WTC11 (cell line): ENCODE measurements at regions not wholly inside any gene's neighbourhood (a gene's known extent, or its start where the extent isn't known, plus 50 kb on each side); places are given as distances from the start of the nearest gene placed in this dataset.

Source experiments
- ATAC-seq: fragments of 200-7000 bp; cut with Tn5 transposase; 2 replicates; pipeline ENCODE4 v1.10.0; 2021; ENCODE audit warnings: mild to moderate bottlenecking, moderate library complexity
- CTCF ChIA-PET: fragments of 300-600 bp; sonication (Branson Sonifier 250); formaldehyde crosslinking; loops from one replicate; lab custom pipeline; 2021; ENCODE audit warnings: antibody characterized with exemption; lab: Charles Lee
- POLR2A ChIA-PET: fragments of 350-600 bp; sonication (Branson Sonifier 250); formaldehyde crosslinking; loops from one replicate; lab custom pipeline; 2021; ENCODE audit warnings: antibody characterized with exemption; lab: Charles Lee
- DNase-seq: peaks from one replicate; pipeline ENCODE4 v3.0.0; 2021; ENCODE audit warnings: low spot score
- H3K27ac Mint-ChIP-seq: 2 replicates; pipeline ENCODE4 v1.8.0; 2021; ENCODE audit warnings: mixed read lengths
- H3K27me3 Mint-ChIP-seq: 2 replicates; pipeline ENCODE4 v1.8.0; 2021; ENCODE audit warnings: low read depth, mild to moderate bottlenecking, moderate library complexity, mixed read lengths
- H3K36me3 Mint-ChIP-seq: 2 replicates; pipeline ENCODE4 v1.8.0; 2021; ENCODE audit warnings: mixed read lengths
- H3K4me1 Mint-ChIP-seq: 2 replicates; pipeline ENCODE4 v1.8.0; 2022; ENCODE audit warnings: mixed read lengths
- H3K4me3 Mint-ChIP-seq: 2 replicates; pipeline ENCODE4 v1.8.0; 2021; ENCODE audit warnings: mild to moderate bottlenecking, moderate library complexity, mixed read lengths
- H3K9me3 Mint-ChIP-seq: 2 replicates; pipeline ENCODE4 v1.8.0; 2021; ENCODE audit warnings: mixed read lengths
- JUN ChIP-seq: sonication (generic); formaldehyde crosslinking; IDR thresholded peaks from 2 replicates; pipeline ENCODE4 v1.8.0; 2023; ENCODE audit warnings: mild to moderate bottlenecking, missing genetic modification reagents
- MYBL2 ChIP-seq: sonication (generic); formaldehyde crosslinking; IDR thresholded peaks from 2 replicates; pipeline ENCODE4 v1.8.1; 2023; ENCODE audit warnings: mild to moderate bottlenecking, moderate library complexity, missing genetic modification reagents
- NFATC4 ChIP-seq: fragments of 250-450 bp; sonication (Bioruptor Pico); IDR thresholded peaks from 2 replicates; pipeline ENCODE4 v1.9.0; 2021; ENCODE audit warnings: mild to moderate bottlenecking
- NR1H2 ChIP-seq: sonication (generic); formaldehyde crosslinking; IDR thresholded peaks from 2 replicates; pipeline ENCODE4 v1.9.0; 2021; ENCODE audit warnings: mild to moderate bottlenecking, moderate library complexity, missing genetic modification reagents
- NR3C1 ChIP-seq: sonication (generic); formaldehyde crosslinking; conservative IDR thresholded peaks from 2 replicates; pipeline ENCODE4 v1.8.1; 2023; ENCODE audit warnings: low read depth, mild to moderate bottlenecking, missing genetic modification reagents
- PRRX2 ChIP-seq: fragments of 250-450 bp; sonication (Bioruptor Pico); IDR thresholded peaks from 2 replicates; pipeline ENCODE4 v1.8.0; 2021; ENCODE audit warnings: mild to moderate bottlenecking
- RELA ChIP-seq: sonication (generic); formaldehyde crosslinking; IDR thresholded peaks from 2 replicates; pipeline ENCODE4 v1.8.1; 2022; ENCODE audit warnings: missing genetic modification reagents, mild to moderate bottlenecking, borderline replicate concordance
- SOX15 ChIP-seq: fragments of 250-450 bp; sonication (Bioruptor Pico); IDR thresholded peaks from 2 replicates; pipeline ENCODE4 v1.9.0; 2021; ENCODE audit warnings: mild to moderate bottlenecking
- TP53 ChIP-seq: sonication (generic); formaldehyde crosslinking; IDR thresholded peaks from 2 replicates; pipeline ENCODE4 v1.8.1; 2023; ENCODE audit warnings: mild to moderate bottlenecking, missing genetic modification reagents
- USF1 ChIP-seq: sonication (generic); formaldehyde crosslinking; IDR thresholded peaks from 2 replicates; pipeline ENCODE4 v1.8.0; 2022; ENCODE audit warnings: mild to moderate bottlenecking, missing genetic modification reagents
- ZBTB21 ChIP-seq: sonication (generic); formaldehyde crosslinking; IDR thresholded peaks from 2 replicates; pipeline ENCODE4 v1.8.1; 2023; ENCODE audit warnings: mild to moderate bottlenecking, missing genetic modification reagents, borderline replicate concordance
- ZBTB43 ChIP-seq: sonication (generic); formaldehyde crosslinking; IDR thresholded peaks from 2 replicates; pipeline ENCODE4 v1.8.1; 2023; ENCODE audit warnings: mild to moderate bottlenecking, missing genetic modification reagents
- ZNF219 ChIP-seq: sonication (generic); formaldehyde crosslinking; IDR thresholded peaks from 2 replicates; pipeline ENCODE4 v1.8.0; 2023; ENCODE audit warnings: missing genetic modification reagents, mild to moderate bottlenecking, borderline replicate concordance
- ZNF232 ChIP-seq: sonication (generic); formaldehyde crosslinking; IDR thresholded peaks from 2 replicates; pipeline ENCODE4 v1.8.0; 2022; ENCODE audit warnings: mild to moderate bottlenecking, missing genetic modification reagents
- ZNF281 ChIP-seq: sonication (generic); formaldehyde crosslinking; IDR thresholded peaks from 2 replicates; pipeline ENCODE4 v1.8.0; 2023; ENCODE audit warnings: mild to moderate bottlenecking, missing genetic modification reagents
- TF ChIP-seq, protein P1 (sequence below): sonication (generic); formaldehyde crosslinking; IDR thresholded peaks from 2 replicates; pipeline ENCODE4 v1.8.1; 2023; ENCODE audit warnings: mild to moderate bottlenecking, missing genetic modification reagents
- TF ChIP-seq, protein P2 (sequence below): sonication (generic); formaldehyde crosslinking; IDR thresholded peaks from 2 replicates; pipeline ENCODE4 v1.8.0; 2022; ENCODE audit warnings: mild to moderate bottlenecking, missing genetic modification reagents
- TF ChIP-seq, protein P3 (sequence below): fragments of 250-450 bp; sonication (Bioruptor Pico); conservative IDR thresholded peaks from 2 replicates; pipeline ENCODE4 v1.9.0; 2021; ENCODE audit warnings: mild to moderate bottlenecking

DNA sequence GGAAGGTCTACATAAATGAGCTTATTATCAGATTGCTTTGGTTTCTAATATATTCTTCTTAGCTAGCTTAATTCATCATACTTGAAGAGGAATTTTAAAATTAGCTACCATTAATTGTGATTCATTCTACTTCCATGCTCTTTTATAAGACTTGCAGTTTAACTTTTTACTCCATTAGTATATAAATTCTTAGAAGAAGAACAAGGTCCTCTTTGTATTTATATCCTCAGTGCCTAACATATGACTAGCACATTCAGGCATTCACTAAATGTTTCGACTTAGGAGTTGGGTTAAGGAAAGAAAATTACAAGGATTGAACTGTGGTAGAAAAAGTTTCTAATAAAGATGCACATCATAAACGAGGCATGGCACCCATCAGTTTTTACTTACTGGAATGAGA lies 1135.5 kb downstream of the JRKL start:
- no peak for ATAC-seq
- CTCF ChIA-PET = no interaction called here
- no peak for TF ChIP-seq ZNF232
- no peak for TF ChIP-seq NR1H2 (CRISPR knock-in tag)
- no peak for TF ChIP-seq ZNF219 (CRISPR knock-in tag)
- no peak for TF ChIP-seq MYBL2 (CRISPR knock-in tag)
- TF ChIP-seq, protein P1, sequence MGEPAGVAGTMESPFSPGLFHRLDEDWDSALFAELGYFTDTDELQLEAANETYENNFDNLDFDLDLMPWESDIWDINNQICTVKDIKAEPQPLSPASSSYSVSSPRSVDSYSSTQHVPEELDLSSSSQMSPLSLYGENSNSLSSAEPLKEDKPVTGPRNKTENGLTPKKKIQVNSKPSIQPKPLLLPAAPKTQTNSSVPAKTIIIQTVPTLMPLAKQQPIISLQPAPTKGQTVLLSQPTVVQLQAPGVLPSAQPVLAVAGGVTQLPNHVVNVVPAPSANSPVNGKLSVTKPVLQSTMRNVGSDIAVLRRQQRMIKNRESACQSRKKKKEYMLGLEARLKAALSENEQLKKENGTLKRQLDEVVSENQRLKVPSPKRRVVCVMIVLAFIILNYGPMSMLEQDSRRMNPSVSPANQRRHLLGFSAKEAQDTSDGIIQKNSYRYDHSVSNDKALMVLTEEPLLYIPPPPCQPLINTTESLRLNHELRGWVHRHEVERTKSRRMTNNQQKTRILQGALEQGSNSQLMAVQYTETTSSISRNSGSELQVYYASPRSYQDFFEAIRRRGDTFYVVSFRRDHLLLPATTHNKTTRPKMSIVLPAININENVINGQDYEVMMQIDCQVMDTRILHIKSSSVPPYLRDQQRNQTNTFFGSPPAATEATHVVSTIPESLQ = no peak
- TF ChIP-seq ZNF281 (CRISPR knock-in tag) = no peak
- TF ChIP-seq, all 79 proteins: peak for 0
- H3K4me3 Mint-ChIP-seq = no peak overlapping the region
- H3K4me1 Mint-ChIP-seq = no peaks in the 10 kb centered on the region
- POLR2A ChIA-PET = interaction anchor here (0.6 kb wide), 1 partner anchor 696 kb away, joined by 11 read pairs; no protein-coding TSS in a partner anchor
- peaks cover 20% of the 10 kb centered on the region for H3K9me3 Mint-ChIP-seq
- H3K36me3 Mint-ChIP-seq = peaks cover 8% of the 10 kb centered on the region
- DNase-seq = no peak
- no peak overlapping the region for H3K27ac Mint-ChIP-seq
- no peaks in the 10 kb centered on the region for H3K27me3 Mint-ChIP-seq

DNA sequence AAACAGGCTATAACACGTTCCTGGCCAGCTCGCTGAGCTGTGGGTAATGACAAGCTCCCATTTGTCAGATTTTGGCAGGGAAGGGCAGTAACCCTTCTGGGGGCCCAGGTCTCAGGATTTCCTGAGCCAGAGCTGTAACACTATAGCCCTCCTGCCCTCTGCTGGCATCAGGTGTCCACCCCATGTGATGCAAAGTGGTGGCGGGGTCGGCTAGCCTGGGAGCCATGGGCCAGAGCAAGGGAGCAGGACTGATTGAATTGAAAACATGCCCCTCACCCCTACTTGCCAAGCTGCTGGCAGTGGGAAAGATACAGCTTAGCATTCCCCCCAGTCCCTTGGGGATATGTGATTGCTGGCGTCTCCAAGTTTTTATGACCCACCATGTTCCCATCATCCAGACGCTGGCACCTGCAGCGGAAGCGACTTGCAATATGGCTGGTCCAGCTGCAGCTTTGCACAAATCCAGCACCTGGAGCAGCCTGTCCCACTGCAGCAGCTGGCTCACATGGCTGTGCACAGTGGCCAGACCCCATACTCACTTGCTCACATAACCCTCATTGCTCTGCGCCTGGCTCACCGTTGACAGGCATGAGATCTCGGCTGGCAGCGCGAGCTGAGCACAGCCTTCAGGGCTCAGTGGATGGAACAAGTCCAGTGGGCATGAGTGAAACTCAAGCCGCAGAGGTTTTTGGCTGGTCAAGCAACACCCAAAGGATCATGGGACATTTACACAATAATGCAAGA lies 1147.8 kb downstream of the JRKL start:
- ChIA-PET POLR2A (no interaction called here), CTCF (no interaction called here)
- peaks cover 25% of the 10 kb centered on the region for H3K9me3 Mint-ChIP-seq
- H3K36me3 Mint-ChIP-seq = peaks cover 10% of the 10 kb centered on the region; the same call in 1 of the 2 replicates
- DNase-seq = peak; percentile 18
- no peak overlapping the region for H3K27ac Mint-ChIP-seq
- TF ChIP-seq, protein P2, sequence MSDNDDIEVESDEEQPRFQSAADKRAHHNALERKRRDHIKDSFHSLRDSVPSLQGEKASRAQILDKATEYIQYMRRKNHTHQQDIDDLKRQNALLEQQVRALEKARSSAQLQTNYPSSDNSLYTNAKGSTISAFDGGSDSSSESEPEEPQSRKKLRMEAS (CRISPR knock-in tag) = 0 out of 2 replicates have a peak, but pooled peaks have one; percentile 26
- TF ChIP-seq USF1 (CRISPR knock-in tag) (0 out of 2 replicates have a peak, but pooled peaks have one; percentile 23), PRRX2 (CRISPR knock-in tag) (no peak)
- TF ChIP-seq, all 79 proteins: peak for 2
- Mint-ChIP-seq H3K27me3 (no peaks in the 10 kb centered on the region), H3K4me1 (no peaks in the 10 kb centered on the region), H3K4me3 (no peak overlapping the region)
- peak; percentile 76 for ATAC-seq

GRCh38 chr11:97544431-97544830 lies 1154.6 kb downstream of the JRKL start:
- H3K4me3 Mint-ChIP-seq = no peak overlapping the region
- H3K9me3 Mint-ChIP-seq = peaks cover 19% of the 10 kb centered on the region
- H3K4me1 Mint-ChIP-seq = peaks cover 10% of the 10 kb centered on the region
- ATAC-seq = no peak
- DNase-seq = no peak
- H3K27ac Mint-ChIP-seq = no peak overlapping the region
- TF ChIP-seq RELA (CRISPR knock-in tag) (no peak), ZBTB43 (CRISPR knock-in tag) (no peak), NFATC4 (CRISPR knock-in tag) (no peak), JUN (CRISPR knock-in tag) (no peak), TP53 (CRISPR knock-in tag) (no peak), NR3C1 (CRISPR knock-in tag) (no peak), SOX15 (CRISPR knock-in tag) (no peak), ZBTB21 (CRISPR knock-in tag) (no peak)
- TF ChIP-seq, protein P3, sequence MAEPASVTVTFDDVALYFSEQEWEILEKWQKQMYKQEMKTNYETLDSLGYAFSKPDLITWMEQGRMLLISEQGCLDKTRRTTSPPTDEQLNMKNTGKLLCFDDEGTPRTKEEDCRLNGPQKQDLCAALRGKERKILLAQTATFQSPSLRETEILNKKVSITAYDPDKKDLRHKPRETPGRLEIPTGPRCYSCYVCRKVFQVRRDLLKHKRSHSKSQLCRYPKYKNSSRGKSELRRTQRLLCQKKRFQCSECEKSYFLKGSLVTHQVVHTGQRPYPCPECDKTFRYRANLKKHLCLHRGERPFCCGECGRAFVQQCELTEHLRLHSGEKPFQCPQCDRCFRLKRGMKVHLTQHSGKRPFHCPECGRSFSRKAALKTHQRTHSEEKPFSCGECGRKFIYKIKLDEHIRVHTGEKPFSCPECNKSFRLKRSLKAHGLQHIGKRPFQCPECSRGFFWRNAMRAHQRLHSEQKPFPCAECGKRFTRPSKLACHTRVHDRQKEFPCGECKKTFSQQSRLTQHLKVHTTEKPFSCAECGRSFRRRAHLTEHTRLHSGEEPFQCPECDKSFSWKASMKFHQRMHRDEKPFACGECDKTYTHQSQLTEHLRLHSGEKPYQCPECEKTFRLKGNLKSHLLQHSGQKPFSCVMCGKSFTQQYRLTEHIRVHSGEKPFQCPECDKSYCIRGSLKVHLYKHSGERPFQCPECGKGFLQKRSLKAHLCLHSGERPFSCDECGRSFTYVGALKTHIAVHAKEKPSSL (CRISPR knock-in tag) = no peak
- H3K27me3 Mint-ChIP-seq = no peaks in the 10 kb centered on the region
- CTCF ChIA-PET = no interaction called here
- peaks cover 3% of the 10 kb centered on the region; the same call in 1 of the 2 replicates for H3K36me3 Mint-ChIP-seq
- POLR2A ChIA-PET = no interaction called here
